Activated CD8-positive, alpha-beta T cell treated with anti-CD3 and anti-CD28 coated beads for 36 hours (primary cell): ENCODE measurements at regions not wholly inside any gene's neighbourhood (a gene's known extent, or its start where the extent isn't known, plus 50 kb on each side); places are given as distances from the start of the nearest gene placed in this dataset.
"Not testable (repeated sequence)": the region's sequence is repeated elsewhere in the genome, so short reads cannot be mapped to it uniquely, and the experiment has no call there.

Source experiments
- ATAC-seq: fragments of 200-7000 bp; cut with Tn5 transposase; one replicate; pipeline ENCODE4 v1.10.0; 2021; ENCODE audit warnings: mild to moderate bottlenecking, moderate library complexity
- CTCF ChIA-PET: fragments of 350-600 bp; sonication (Branson Sonifier 250); formaldehyde crosslinking; loops from one replicate; lab custom pipeline; 2021; ENCODE audit warnings: antibody characterized with exemption; lab: Charles Lee
- POLR2A ChIA-PET: fragments of 350-600 bp; sonication (Branson Sonifier 250); formaldehyde crosslinking; loops from one replicate; lab custom pipeline; 2021; ENCODE audit warnings: antibody characterized with exemption; lab: Charles Lee
- DNase-seq: peaks from one replicate; pipeline ENCODE4 v3.0.0-alpha.2; 2020
- H3K27ac Mint-ChIP-seq: one replicate; pipeline ENCODE4 v1.8.0; 2021; ENCODE audit warnings: mild to moderate bottlenecking, mixed read lengths
- H3K27me3 Mint-ChIP-seq: one replicate; pipeline ENCODE4 v1.8.0; 2021; ENCODE audit warnings: mixed read lengths
- H3K36me3 Mint-ChIP-seq: one replicate; pipeline ENCODE4 v1.8.0; 2021; ENCODE audit warnings: low read depth, mixed read lengths
- H3K4me1 Mint-ChIP-seq: one replicate; pipeline ENCODE4 v1.8.0; 2021; ENCODE audit warnings: low read depth, mixed read lengths
- H3K4me3 Mint-ChIP-seq: one replicate; pipeline ENCODE4 v1.8.0; 2021; ENCODE audit warnings: mild to moderate bottlenecking, moderate library complexity, mixed read lengths
- H3K9me3 Mint-ChIP-seq: one replicate; pipeline ENCODE4 v1.8.0; 2021; ENCODE audit warnings: mixed read lengths
- intact Hi-C: fragments of 100-400 bp; cut with micrococcal nuclease; formaldehyde crosslinking; loops from one replicate; pipeline ENCODE4 v1.10.0; 2022

GRCh38 chr6:26799903-26800633, 140.5 kb upstream of the ZNF322 start:
- H3K27me3 Mint-ChIP-seq, ATAC-seq, H3K4me1 Mint-ChIP-seq, intact Hi-C loops, DNase-seq, H3K27ac Mint-ChIP-seq, H3K36me3 Mint-ChIP-seq, CTCF ChIA-PET, H3K4me3 Mint-ChIP-seq, H3K9me3 Mint-ChIP-seq, POLR2A ChIA-PET: not testable (repeated sequence)

GRCh38 chr6:26803762-26804161, 144.2 kb upstream of the ZNF322 start:
- H3K27ac Mint-ChIP-seq, ATAC-seq, H3K9me3 Mint-ChIP-seq, CTCF ChIA-PET, H3K27me3 Mint-ChIP-seq, intact Hi-C loops, H3K4me1 Mint-ChIP-seq, H3K4me3 Mint-ChIP-seq, POLR2A ChIA-PET, H3K36me3 Mint-ChIP-seq, DNase-seq: not testable (repeated sequence)

- H3K36me3 Mint-ChIP-seq, intact Hi-C loops, DNase-seq, H3K27ac Mint-ChIP-seq, POLR2A ChIA-PET, H3K4me3 Mint-ChIP-seq, H3K27me3 Mint-ChIP-seq, ATAC-seq, H3K9me3 Mint-ChIP-seq, H3K4me1 Mint-ChIP-seq, CTCF ChIA-PET: not testable (repeated sequence)
These were observed 152.1 kb upstream of the ZNF322 start for GRCh38 chr6:26811486-26812116.

- H3K4me3 Mint-ChIP-seq = not testable (repeated sequence)
These were observed 159.2 kb upstream of the ZNF322 start for GRCh38 chr6:26818640-26819225.

GRCh38 chr6:26827965-26828364, 168.4 kb upstream of the ZNF322 start:
- H3K36me3 Mint-ChIP-seq, intact Hi-C loops, H3K4me3 Mint-ChIP-seq, DNase-seq, H3K27ac Mint-ChIP-seq, POLR2A ChIA-PET, H3K4me1 Mint-ChIP-seq, H3K9me3 Mint-ChIP-seq, CTCF ChIA-PET, ATAC-seq, H3K27me3 Mint-ChIP-seq: not testable (repeated sequence)

More at GRCh38 chr6:26818640-26819225, 159.2 kb upstream of the ZNF322 start:
- DNase-seq, H3K36me3 Mint-ChIP-seq, POLR2A ChIA-PET, H3K4me1 Mint-ChIP-seq, H3K27ac Mint-ChIP-seq, H3K9me3 Mint-ChIP-seq, H3K27me3 Mint-ChIP-seq, ATAC-seq, CTCF ChIA-PET, intact Hi-C loops: not testable (repeated sequence)

GRCh38 chr6:26829480-26829879, 169.9 kb upstream of the ZNF322 start:
- H3K36me3 Mint-ChIP-seq, intact Hi-C loops, H3K27ac Mint-ChIP-seq, H3K27me3 Mint-ChIP-seq, POLR2A ChIA-PET, H3K4me3 Mint-ChIP-seq, DNase-seq, CTCF ChIA-PET, H3K4me1 Mint-ChIP-seq, H3K9me3 Mint-ChIP-seq, ATAC-seq: not testable (repeated sequence)

GRCh38 chr6:26830992-26831391, 171.4 kb upstream of the ZNF322 start:
- H3K4me3 Mint-ChIP-seq, H3K36me3 Mint-ChIP-seq, DNase-seq, H3K4me1 Mint-ChIP-seq, H3K27ac Mint-ChIP-seq, ATAC-seq, POLR2A ChIA-PET, H3K9me3 Mint-ChIP-seq, intact Hi-C loops, H3K27me3 Mint-ChIP-seq, CTCF ChIA-PET: not testable (repeated sequence)

GRCh38 chr6:26835707-26836106, 176.2 kb upstream of the ZNF322 start:
- H3K27ac Mint-ChIP-seq, DNase-seq, intact Hi-C loops, H3K9me3 Mint-ChIP-seq, H3K36me3 Mint-ChIP-seq, H3K4me3 Mint-ChIP-seq, ATAC-seq, CTCF ChIA-PET, POLR2A ChIA-PET, H3K27me3 Mint-ChIP-seq, H3K4me1 Mint-ChIP-seq: not testable (repeated sequence)

- DNase-seq, CTCF ChIA-PET, intact Hi-C loops, ATAC-seq, H3K4me1 Mint-ChIP-seq, H3K36me3 Mint-ChIP-seq, H3K27ac Mint-ChIP-seq, H3K9me3 Mint-ChIP-seq, H3K4me3 Mint-ChIP-seq, H3K27me3 Mint-ChIP-seq, POLR2A ChIA-PET: not testable (repeated sequence)
These were observed 177.1 kb upstream of the ZNF322 start for GRCh38 chr6:26836657-26837056.

- H3K9me3 Mint-ChIP-seq, DNase-seq, H3K4me1 Mint-ChIP-seq, H3K36me3 Mint-ChIP-seq, H3K27ac Mint-ChIP-seq, POLR2A ChIA-PET, H3K27me3 Mint-ChIP-seq, ATAC-seq, CTCF ChIA-PET, intact Hi-C loops, H3K4me3 Mint-ChIP-seq: not testable (repeated sequence)
These were observed 185.3 kb upstream of the ZNF322 start for GRCh38 chr6:26844823-26845222.

- ATAC-seq, intact Hi-C loops, H3K36me3 Mint-ChIP-seq, H3K4me1 Mint-ChIP-seq, CTCF ChIA-PET, H3K27ac Mint-ChIP-seq, DNase-seq, H3K4me3 Mint-ChIP-seq, POLR2A ChIA-PET, H3K27me3 Mint-ChIP-seq, H3K9me3 Mint-ChIP-seq: not testable (repeated sequence)
These were observed 197.7 kb upstream of the ZNF322 start for GRCh38 chr6:26857289-26857688.
